ENCODE measurements at regions not wholly inside any gene's neighbourhood (a gene's known extent, or its start where the extent isn't known, plus 50 kb on each side); places are given as distances from the start of the nearest gene placed in this dataset.

- Histone ChIP-seq H3K27me3 (no peaks in the 10 kb centered on the region), H3K27ac (no peak overlapping the region), H3K36me3 (no peaks in the 10 kb centered on the region), H3K4me1 (no peaks in the 10 kb centered on the region), H3K9me3 (no peaks in the 10 kb centered on the region), H3K4me3 (replicated peaks in 1 of 3) (no peak overlapping the region)
- no peak for DNase-seq
- TF ChIP-seq POLR2A (IDR thresholded peaks at IDR 0.05) (no peak), CTCF (IDR thresholded peaks at IDR 0.05) (no peak)
- intact Hi-C loops (cut with DNase I), result no loop called here
These were observed 2189.1 kb upstream of the AGA start for GRCh38 chr4:179631321-179631720.

DNA sequence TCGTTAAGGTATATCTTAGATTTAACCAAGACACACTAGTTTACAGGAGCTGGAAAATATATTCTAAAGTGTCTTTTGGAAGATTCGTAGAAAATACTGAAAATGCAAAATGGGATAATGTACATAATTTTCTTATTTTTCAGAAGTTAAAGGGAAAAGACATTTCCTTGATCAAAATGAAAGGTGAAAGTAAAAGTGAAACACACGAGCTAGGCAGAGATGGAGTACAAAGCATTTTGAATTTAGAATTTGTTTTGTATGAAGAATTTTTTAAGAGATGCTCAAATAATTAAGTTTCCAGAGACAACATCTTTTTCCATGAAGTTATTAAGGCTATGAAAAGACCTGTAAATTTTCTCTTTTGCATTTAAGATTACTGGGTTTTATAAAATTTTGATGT lies 2192.6 kb upstream of the AGA start:
- no peak overlapping the region for H3K4me3 ChIP-seq (replicated peaks in 1 of 3)
- TF ChIP-seq POLR2A (IDR thresholded peaks at IDR 0.05) (no peak), CTCF (IDR thresholded peaks at IDR 0.05) (no peak)
- no peaks in the 10 kb centered on the region for H3K36me3 ChIP-seq
- no peak for DNase-seq
- WGBS, 2 donors, result 72% methylated on average over 3 of the region's 3 CpGs
- no peaks in the 10 kb centered on the region for H3K27me3 ChIP-seq
- no peaks in the 10 kb centered on the region for H3K9me3 ChIP-seq
- intact Hi-C loops (cut with DNase I), result no loop called here
- H3K4me1 ChIP-seq, result no peaks in the 10 kb centered on the region
- no peak overlapping the region for H3K27ac ChIP-seq

DNA sequence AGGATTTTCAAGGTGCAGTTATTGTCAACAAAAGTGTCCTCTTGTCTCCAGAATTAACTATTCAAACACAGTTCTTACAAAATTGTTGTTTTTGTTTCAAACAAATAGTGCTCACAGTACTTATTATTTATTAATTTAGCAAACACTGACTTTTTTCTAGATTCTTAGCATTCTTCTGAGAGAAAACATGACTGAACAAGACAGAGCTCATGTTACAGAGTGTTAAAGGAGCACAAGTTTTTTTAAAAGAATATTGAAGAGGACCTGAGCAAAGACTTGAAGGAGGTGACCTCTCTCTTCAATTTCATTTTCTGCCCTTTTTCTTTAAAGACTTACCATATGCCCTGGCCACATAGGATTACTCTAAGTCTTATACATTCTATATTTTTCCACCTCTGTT lies 2220.3 kb upstream of the AGA start:
- no peak for DNase-seq
- H3K36me3 ChIP-seq, result no peaks in the 10 kb centered on the region
- no peaks in the 10 kb centered on the region for H3K9me3 ChIP-seq
- TF ChIP-seq POLR2A (IDR thresholded peaks at IDR 0.05), result no peak
- no peak for TF ChIP-seq CTCF (IDR thresholded peaks at IDR 0.05)
- H3K4me1 ChIP-seq, result no peaks in the 10 kb centered on the region
- no peak overlapping the region for H3K27ac ChIP-seq
- intact Hi-C loops (cut with DNase I), result no loop called here
- no peaks in the 10 kb centered on the region for H3K27me3 ChIP-seq
- no peak overlapping the region for H3K4me3 ChIP-seq (replicated peaks in 1 of 3)

DNA sequence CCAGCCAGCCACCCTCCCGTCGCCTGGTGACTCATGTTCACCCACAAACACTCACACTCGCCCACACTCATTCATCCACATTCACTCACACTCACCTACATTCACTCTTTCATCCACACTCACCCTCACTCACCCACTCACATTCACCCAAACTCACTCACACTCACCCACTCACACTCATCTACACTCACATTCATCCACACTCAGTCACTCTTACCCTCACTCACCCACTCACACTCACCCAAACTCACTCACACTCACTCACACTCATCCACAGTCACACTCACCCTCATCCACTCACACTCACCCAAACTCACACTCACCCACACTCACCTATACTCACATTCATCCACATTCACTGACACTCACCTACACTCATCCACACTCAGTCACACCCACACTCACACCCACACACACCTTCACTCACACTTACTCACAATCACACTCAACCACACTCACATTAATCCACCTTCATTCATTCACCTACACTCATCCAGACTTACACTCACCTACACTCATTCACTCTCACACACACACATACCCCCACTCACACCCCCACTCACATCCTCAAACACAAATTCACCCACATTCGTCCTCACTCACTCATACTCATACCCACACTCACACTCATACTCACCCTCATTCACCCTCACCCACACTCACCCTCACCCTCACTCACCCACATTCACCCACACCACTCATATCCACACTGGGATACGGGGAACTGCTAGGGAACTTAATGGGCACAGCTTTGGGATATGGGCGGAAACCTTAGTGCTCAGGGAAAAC lies 2221.6 kb upstream of the AGA start:
- no peak for DNase-seq
- intact Hi-C loops (cut with DNase I), result no loop called here
- H3K27me3 ChIP-seq, result no peaks in the 10 kb centered on the region

More for the DNA sequence above, 2221.6 kb upstream of the AGA start:
- Histone ChIP-seq H3K27ac (no peak overlapping the region), H3K9me3 (no peaks in the 10 kb centered on the region), H3K36me3 (no peaks in the 10 kb centered on the region), H3K4me1 (no peaks in the 10 kb centered on the region), H3K4me3 (replicated peaks in 1 of 3) (no peak overlapping the region)
- TF ChIP-seq POLR2A (IDR thresholded peaks at IDR 0.05), result no peak
- no peak for TF ChIP-seq CTCF (IDR thresholded peaks at IDR 0.05)
- WGBS, 2 donors, result 92 to 93% methylated on average over 6 of the region's 6 CpGs
